ENCODE measurements at regions not wholly inside any gene's neighbourhood (a gene's known extent, or its start where the extent isn't known, plus 50 kb on each side); places are given as distances from the start of the nearest gene placed in this dataset.

DNA sequence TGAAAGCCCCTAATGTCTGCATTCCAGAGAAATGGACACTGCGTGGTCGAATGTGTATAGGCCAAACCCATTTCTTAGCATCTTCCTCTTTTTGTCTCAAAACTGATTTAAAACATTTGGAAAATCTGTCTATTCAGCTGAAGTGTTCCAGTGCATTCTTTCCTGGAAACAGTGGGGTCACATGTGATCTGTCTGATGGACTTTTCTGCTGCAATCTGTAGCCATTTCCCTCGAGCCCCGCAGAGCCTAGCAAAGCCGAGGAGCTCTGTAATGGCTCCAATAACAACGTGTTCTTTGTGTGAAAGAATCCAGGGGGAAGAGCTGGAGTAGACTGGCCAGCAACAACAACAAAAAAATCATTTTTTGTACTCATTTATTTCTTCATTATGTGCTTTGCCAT is 329.3 kb downstream of the BARHL2 start (continued):
- TF ChIP-seq, protein P1, sequence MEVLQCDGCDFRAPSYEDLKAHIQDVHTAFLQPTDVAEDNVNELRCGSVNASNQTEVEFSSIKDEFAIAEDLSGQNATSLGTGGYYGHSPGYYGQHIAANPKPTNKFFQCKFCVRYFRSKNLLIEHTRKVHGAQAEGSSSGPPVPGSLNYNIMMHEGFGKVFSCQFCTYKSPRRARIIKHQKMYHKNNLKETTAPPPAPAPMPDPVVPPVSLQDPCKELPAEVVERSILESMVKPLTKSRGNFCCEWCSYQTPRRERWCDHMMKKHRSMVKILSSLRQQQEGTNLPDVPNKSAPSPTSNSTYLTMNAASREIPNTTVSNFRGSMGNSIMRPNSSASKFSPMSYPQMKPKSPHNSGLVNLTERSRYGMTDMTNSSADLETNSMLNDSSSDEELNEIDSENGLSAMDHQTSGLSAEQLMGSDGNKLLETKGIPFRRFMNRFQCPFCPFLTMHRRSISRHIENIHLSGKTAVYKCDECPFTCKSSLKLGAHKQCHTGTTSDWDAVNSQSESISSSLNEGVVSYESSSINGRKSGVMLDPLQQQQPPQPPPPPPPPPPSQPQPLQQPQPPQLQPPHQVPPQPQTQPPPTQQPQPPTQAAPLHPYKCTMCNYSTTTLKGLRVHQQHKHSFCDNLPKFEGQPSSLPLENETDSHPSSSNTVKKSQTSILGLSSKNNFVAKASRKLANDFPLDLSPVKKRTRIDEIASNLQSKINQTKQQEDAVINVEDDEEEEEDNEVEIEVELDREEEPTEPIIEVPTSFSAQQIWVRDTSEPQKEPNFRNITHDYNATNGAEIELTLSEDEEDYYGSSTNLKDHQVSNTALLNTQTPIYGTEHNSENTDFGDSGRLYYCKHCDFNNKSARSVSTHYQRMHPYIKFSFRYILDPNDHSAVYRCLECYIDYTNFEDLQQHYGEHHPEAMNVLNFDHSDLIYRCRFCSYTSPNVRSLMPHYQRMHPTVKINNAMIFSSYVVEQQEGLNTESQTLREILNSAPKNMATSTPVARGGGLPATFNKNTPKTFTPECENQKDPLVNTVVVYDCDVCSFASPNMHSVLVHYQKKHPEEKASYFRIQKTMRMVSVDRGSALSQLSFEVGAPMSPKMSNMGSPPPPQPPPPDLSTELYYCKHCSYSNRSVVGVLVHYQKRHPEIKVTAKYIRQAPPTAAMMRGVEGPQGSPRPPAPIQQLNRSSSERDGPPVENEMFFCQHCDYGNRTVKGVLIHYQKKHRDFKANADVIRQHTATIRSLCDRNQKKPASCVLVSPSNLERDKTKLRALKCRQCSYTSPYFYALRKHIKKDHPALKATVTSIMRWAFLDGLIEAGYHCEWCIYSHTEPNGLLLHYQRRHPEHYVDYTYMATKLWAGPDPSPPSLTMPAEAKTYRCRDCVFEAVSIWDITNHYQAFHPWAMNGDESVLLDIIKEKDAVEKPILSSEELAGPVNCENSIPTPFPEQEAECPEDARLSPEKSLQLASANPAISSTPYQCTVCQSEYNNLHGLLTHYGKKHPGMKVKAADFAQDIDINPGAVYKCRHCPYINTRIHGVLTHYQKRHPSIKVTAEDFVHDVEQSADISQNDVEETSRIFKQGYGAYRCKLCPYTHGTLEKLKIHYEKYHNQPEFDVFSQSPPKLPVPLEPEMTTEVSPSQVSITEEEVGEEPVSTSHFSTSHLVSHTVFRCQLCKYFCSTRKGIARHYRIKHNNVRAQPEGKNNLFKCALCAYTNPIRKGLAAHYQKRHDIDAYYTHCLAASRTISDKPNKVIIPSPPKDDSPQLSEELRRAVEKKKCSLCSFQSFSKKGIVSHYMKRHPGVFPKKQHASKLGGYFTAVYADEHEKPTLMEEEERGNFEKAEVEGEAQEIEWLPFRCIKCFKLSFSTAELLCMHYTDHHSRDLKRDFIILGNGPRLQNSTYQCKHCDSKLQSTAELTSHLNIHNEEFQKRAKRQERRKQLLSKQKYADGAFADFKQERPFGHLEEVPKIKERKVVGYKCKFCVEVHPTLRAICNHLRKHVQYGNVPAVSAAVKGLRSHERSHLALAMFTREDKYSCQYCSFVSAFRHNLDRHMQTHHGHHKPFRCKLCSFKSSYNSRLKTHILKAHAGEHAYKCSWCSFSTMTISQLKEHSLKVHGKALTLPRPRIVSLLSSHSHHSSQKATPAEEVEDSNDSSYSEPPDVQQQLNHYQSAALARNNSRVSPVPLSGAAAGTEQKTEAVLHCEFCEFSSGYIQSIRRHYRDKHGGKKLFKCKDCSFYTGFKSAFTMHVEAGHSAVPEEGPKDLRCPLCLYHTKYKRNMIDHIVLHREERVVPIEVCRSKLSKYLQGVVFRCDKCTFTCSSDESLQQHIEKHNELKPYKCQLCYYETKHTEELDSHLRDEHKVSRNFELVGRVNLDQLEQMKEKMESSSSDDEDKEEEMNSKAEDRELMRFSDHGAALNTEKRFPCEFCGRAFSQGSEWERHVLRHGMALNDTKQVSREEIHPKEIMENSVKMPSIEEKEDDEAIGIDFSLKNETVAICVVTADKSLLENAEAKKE (CRISPR knock-in tag; IDR thresholded peaks at IDR 0.05) = no peak
- TF ChIP-seq STAT1 (IDR thresholded peaks at IDR 0.05; ENCODE audit: unreplicated experiment) (no peak), EZH2 (IDR thresholded peaks at IDR 0.05; ENCODE audit: low read depth, unreplicated experiment) (no peak), JUNB (IDR thresholded peaks at IDR 0.05; ENCODE audit: unreplicated experiment) (no peak), NANOG (IDR thresholded peaks at IDR 0.05; ENCODE audit: borderline replicate concordance) (no peak), EZH2phosphoT487 (IDR thresholded peaks at IDR 0.05; ENCODE audit: unreplicated experiment) (no peak), ZNF114 (CRISPR knock-in tag; IDR thresholded peaks at IDR 0.05) (no peak)
- TF ChIP-seq, protein P2, sequence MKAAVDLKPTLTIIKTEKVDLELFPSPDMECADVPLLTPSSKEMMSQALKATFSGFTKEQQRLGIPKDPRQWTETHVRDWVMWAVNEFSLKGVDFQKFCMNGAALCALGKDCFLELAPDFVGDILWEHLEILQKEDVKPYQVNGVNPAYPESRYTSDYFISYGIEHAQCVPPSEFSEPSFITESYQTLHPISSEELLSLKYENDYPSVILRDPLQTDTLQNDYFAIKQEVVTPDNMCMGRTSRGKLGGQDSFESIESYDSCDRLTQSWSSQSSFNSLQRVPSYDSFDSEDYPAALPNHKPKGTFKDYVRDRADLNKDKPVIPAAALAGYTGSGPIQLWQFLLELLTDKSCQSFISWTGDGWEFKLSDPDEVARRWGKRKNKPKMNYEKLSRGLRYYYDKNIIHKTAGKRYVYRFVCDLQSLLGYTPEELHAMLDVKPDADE (IDR thresholded peaks at IDR 0.05) = no peak

DNA sequence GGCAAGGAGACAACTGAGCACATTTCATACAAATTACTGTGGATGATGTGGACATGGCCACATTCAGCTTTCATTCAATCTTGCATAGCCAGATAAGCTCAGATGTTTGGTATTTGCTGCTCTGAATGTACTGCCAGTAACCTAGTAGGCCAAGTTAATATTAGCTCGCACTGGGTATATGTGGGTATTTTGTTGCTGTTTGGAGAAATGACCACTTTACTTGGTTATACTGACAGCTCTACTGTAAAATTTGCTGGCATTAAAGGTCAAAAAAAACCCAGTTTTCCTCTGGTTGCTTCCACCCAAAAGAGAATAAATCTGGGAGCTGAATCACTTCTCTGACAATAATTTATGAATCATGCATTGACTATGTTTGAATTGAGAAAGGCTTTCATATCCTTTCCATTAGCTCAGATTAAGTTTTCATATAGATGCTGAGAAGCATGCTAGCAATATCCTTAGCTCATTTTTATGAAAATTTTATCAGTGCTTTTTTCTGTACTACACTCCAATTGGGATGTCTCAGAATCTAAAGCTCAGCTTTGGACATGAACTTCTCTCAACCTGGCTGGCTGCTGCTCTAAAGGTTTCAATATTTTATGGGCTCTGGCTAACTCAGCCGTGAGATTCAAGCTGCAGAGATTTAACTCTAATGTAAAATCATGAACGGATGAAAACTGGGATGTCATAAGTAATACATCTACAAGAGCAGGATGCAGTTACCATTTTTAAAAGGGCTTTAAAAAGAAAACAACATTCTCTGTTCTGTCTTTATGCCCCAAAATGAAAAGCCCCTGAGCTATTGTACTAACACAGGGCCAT is 330.0 kb downstream of the BARHL2 start:
- no peaks in the 10 kb centered on the region for H3K36me3 Mint-ChIP-seq (ENCODE audit: low read depth)
- H3K27ac Mint-ChIP-seq = no peak overlapping the region
- no peaks in the 10 kb centered on the region for H4K20me1 ChIP-seq (replicated peaks; ENCODE audit: insufficient read depth)
- H3K9me2 ChIP-seq (ENCODE audit: insufficient read depth) = no peaks in the 10 kb centered on the region
- H3F3A ChIP-seq (replicated peaks; ENCODE audit: low read depth) = no peaks in the 10 kb centered on the region
- H3K36me3 ChIP-seq (ENCODE audit: insufficient read depth) = no peaks in the 10 kb centered on the region
- DNase-seq (ENCODE audit: low spot score) = no peak
- peaks cover 4% of the 10 kb centered on the region for H3K4me1 ChIP-seq (ENCODE audit: insufficient read depth)
- H3K27ac ChIP-seq (ENCODE audit: low read depth) = no peak overlapping the region
- no peak overlapping the region for H3K4me2 ChIP-seq
- H3K4me1 Mint-ChIP-seq = peaks cover 8% of the 10 kb centered on the region; the same call in 1 of the 3 replicates
- no peak overlapping the region for H2AFZ ChIP-seq
- H3K27me3 ChIP-seq (ENCODE audit: insufficient read depth) = no peaks in the 10 kb centered on the region
- ATAC-seq = no peak
- H3K27me3 Mint-ChIP-seq (ENCODE audit: insufficient read depth, low read depth, poor library complexity) = no peaks in the 10 kb centered on the region
- H3K4me3 ChIP-seq = no peak overlapping the region
- no peaks in the 10 kb centered on the region for H3K79me2 ChIP-seq (replicated peaks; ENCODE audit: insufficient read depth)
- H3K9me3 Mint-ChIP-seq = no peaks in the 10 kb centered on the region
- no peak overlapping the region for H3K4me3 Mint-ChIP-seq
- TF ChIP-seq, protein P3, sequence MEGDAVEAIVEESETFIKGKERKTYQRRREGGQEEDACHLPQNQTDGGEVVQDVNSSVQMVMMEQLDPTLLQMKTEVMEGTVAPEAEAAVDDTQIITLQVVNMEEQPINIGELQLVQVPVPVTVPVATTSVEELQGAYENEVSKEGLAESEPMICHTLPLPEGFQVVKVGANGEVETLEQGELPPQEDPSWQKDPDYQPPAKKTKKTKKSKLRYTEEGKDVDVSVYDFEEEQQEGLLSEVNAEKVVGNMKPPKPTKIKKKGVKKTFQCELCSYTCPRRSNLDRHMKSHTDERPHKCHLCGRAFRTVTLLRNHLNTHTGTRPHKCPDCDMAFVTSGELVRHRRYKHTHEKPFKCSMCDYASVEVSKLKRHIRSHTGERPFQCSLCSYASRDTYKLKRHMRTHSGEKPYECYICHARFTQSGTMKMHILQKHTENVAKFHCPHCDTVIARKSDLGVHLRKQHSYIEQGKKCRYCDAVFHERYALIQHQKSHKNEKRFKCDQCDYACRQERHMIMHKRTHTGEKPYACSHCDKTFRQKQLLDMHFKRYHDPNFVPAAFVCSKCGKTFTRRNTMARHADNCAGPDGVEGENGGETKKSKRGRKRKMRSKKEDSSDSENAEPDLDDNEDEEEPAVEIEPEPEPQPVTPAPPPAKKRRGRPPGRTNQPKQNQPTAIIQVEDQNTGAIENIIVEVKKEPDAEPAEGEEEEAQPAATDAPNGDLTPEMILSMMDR (conservative IDR thresholded peaks at IDR 0.05; ENCODE audit: low read depth in 2 of 2) = no peak
- TF ChIP-seq STAT1 (IDR thresholded peaks at IDR 0.05; ENCODE audit: unreplicated experiment) (no peak), JUNB (IDR thresholded peaks at IDR 0.05; ENCODE audit: unreplicated experiment) (no peak), EZH2phosphoT487 (IDR thresholded peaks at IDR 0.05; ENCODE audit: unreplicated experiment) (no peak), NANOG (IDR thresholded peaks at IDR 0.05; ENCODE audit: borderline replicate concordance) (no peak), CREB1 (CRISPR knock-in tag; IDR thresholded peaks at IDR 0.05; ENCODE audit: low read depth) (no peak), POLR2AphosphoS5 (IDR thresholded peaks at IDR 0.05; ENCODE audit: low read depth) (no peak), ZNF114 (CRISPR knock-in tag; IDR thresholded peaks at IDR 0.05) (no peak), EZH2 (IDR thresholded peaks at IDR 0.05; ENCODE audit: low read depth, unreplicated experiment) (no peak)

All from GM23338 (cell line).